IMR-90 (cell line): ENCODE measurements at regions not wholly inside any gene's neighbourhood (a gene's known extent, or its start where the extent isn't known, plus 50 kb on each side); places are given as distances from the start of the nearest gene placed in this dataset.

Source experiments
- ATAC-seq: fragments of 200-7000 bp; cut with Tn5 transposase; 2 replicates; pipeline ENCODE4 v1.9.1; 2020; ENCODE audit warnings: low read depth, mild to moderate bottlenecking, moderate library complexity
- BruUV-seq: library from RNA; stranded (reverse); fragments of 400-500 nt; replicated peaks from 2 replicates; lab custom pipeline; 2021; lab: Mats Ljungman, UMichigan
- CTCF ChIA-PET: fragments of 300-600 bp; formaldehyde crosslinking; extraction: SDS; loops from one replicate; lab custom pipeline; 2021; ENCODE audit warnings: antibody characterized with exemption; lab: Yijun Ruan, JAX
- POLR2A ChIA-PET: fragments of 300-600 bp; sonication (Branson Sonifier 250); formaldehyde crosslinking; loops from one replicate; lab custom pipeline; 2022; ENCODE audit warnings: antibody characterized with exemption; ENCODE audit not compliant: unreplicated experiment; lab: Charles Lee
- DNase-seq: peaks from one replicate; pipeline ENCODE4 v3.0.0; 2013
- H2AFZ ChIP-seq: replicated peaks from 2 replicates; pipeline ENCODE3; 2013; ENCODE audit warnings: low read length, mild to moderate bottlenecking; ENCODE audit not compliant: poor library complexity
- H2AK5ac ChIP-seq: 2 replicates; pipeline ENCODE4 v1.6.1; 2013; ENCODE audit warnings: low read depth, low read length, inconsistent platforms
- H2AK9ac ChIP-seq: replicated peaks from 2 replicates; pipeline ENCODE3; 2013; ENCODE audit warnings: mild to moderate bottlenecking, low read depth, low read length, moderate library complexity; ENCODE audit not compliant: poor library complexity
- H2BK120ac ChIP-seq: 2 replicates; pipeline ENCODE4 v1.6.1; 2013; ENCODE audit warnings: low read depth, low read length, inconsistent platforms
- H2BK15ac ChIP-seq: 3 replicates; pipeline ENCODE4 v1.6.1; 2013; ENCODE audit warnings: low read depth, low read length, inconsistent platforms
- H2BK20ac ChIP-seq: 2 replicates; pipeline ENCODE4 v1.6.1; 2013; ENCODE audit warnings: low read depth, mild to moderate bottlenecking, inconsistent platforms, low read length, moderate library complexity
- H2BK5ac ChIP-seq: 2 replicates; pipeline ENCODE4 v1.6.1; 2013; ENCODE audit warnings: mild to moderate bottlenecking, low read depth, low read length, inconsistent platforms; ENCODE audit not compliant: poor library complexity, severe bottlenecking
- H3K14ac ChIP-seq: replicated peaks from 2 replicates; pipeline ENCODE4 v1.6.1; 2013; ENCODE audit warnings: low read depth, low read length, inconsistent platforms
- H3K18ac ChIP-seq: 2 replicates; pipeline ENCODE4 v1.6.1; 2013; ENCODE audit warnings: low read depth, low read length, control low read depth
- H3K23ac ChIP-seq: 2 replicates; pipeline ENCODE4 v1.6.1; 2013; ENCODE audit warnings: low read depth, low read length, inconsistent platforms
- H3K27ac ChIP-seq: 2 replicates; pipeline ENCODE4 v1.5.1; 2013; ENCODE audit warnings: mild to moderate bottlenecking, control low read depth, low read length; ENCODE audit not compliant: insufficient read depth
- H3K27me3 ChIP-seq: 2 replicates; pipeline ENCODE4 v1.6.1; 2013; ENCODE audit warnings: low read length; ENCODE audit not compliant: control insufficient read depth, insufficient read depth
- H3K36me3 ChIP-seq: 2 replicates; pipeline ENCODE4 v1.6.1; 2013; ENCODE audit warnings: low read length, mixed read lengths; ENCODE audit not compliant: control insufficient read depth, insufficient read depth
- H3K4ac ChIP-seq: 2 replicates; pipeline ENCODE4 v1.6.1; 2013; ENCODE audit warnings: low read depth, low read length, inconsistent platforms
- H3K4me1 ChIP-seq: 2 replicates; pipeline ENCODE4 v1.6.1; 2013; ENCODE audit warnings: low read length, mixed read lengths; ENCODE audit not compliant: control insufficient read depth, insufficient read depth
- H3K4me2 ChIP-seq: 2 replicates; pipeline ENCODE4 v1.6.1; 2013; ENCODE audit warnings: low read depth, mild to moderate bottlenecking, control low read depth, low read length, moderate library complexity
- H3K4me3 ChIP-seq: 2 replicates; pipeline ENCODE4 v1.5.1; 2013; ENCODE audit warnings: low read depth, mild to moderate bottlenecking, control low read depth, low read length, moderate library complexity; ENCODE audit not compliant: insufficient read depth
- H3K56ac ChIP-seq: 2 replicates; pipeline ENCODE4 v1.6.1; 2013; ENCODE audit warnings: low read length, inconsistent platforms; ENCODE audit not compliant: insufficient read depth; ENCODE audit errors: extremely low read depth
- H3K79me1 ChIP-seq, 2 experiments: 2 replicates each; pipeline ENCODE4 v1.6.1; 2013; ENCODE audit warnings: low read length in 2 of 2, inconsistent platforms in 1 of 2, low read depth in 1 of 2
- H3K9ac ChIP-seq: 2 replicates; pipeline ENCODE4 v1.6.1; 2013; ENCODE audit warnings: low read depth, low read length, control low read depth
- H3K9me1 ChIP-seq: 2 replicates; pipeline ENCODE4 v1.6.1; 2013; ENCODE audit warnings: low read length, inconsistent platforms; ENCODE audit not compliant: insufficient read depth
- H3K9me3 ChIP-seq: 2 replicates; pipeline ENCODE4 v1.6.1; 2013; ENCODE audit warnings: low read length; ENCODE audit not compliant: control insufficient read depth, insufficient read depth
- H4K20me1 ChIP-seq: 2 replicates; pipeline ENCODE4 v1.6.1; 2013; ENCODE audit warnings: low read length, inconsistent platforms; ENCODE audit not compliant: insufficient read depth
- H4K5ac ChIP-seq: 2 replicates; pipeline ENCODE4 v1.6.1; 2013; ENCODE audit warnings: mild to moderate bottlenecking, low read depth, low read length, control low read depth
- H4K8ac ChIP-seq, 2 experiments: 2 replicates each; pipeline ENCODE4 v1.6.1; 2013; ENCODE audit warnings: low read depth in 2 of 2, low read length in 2 of 2, control low read depth in 1 of 2, inconsistent platforms in 1 of 2
- H4K91ac ChIP-seq: 2 replicates; pipeline ENCODE4 v1.6.1; 2013; ENCODE audit warnings: low read depth, low read length, inconsistent platforms; ENCODE audit not compliant: insufficient read depth
- BHLHE40 ChIP-seq: fragments of 150-350 bp; IDR thresholded peaks from 2 replicates; pipeline ENCODE4 v1.6.1; 2016; ENCODE audit warnings: mild to moderate bottlenecking, low read depth, low read length
- CEBPB ChIP-seq: IDR thresholded peaks from 2 replicates; pipeline ENCODE4 v1.6.1; 2012; ENCODE audit warnings: low read depth, low read length, improper control_type of control experiment
- CHD1 ChIP-seq: IDR thresholded peaks from 2 replicates; pipeline ENCODE4 v1.6.1; 2012; ENCODE audit warnings: low read depth, low read length, improper control_type of control experiment
- ELK1 ChIP-seq: fragments of 150-350 bp; IDR thresholded peaks from 2 replicates; pipeline ENCODE4 v1.6.1; 2016; ENCODE audit warnings: low read depth, mild to moderate bottlenecking, low read length, moderate library complexity, borderline replicate concordance
- FOS ChIP-seq: fragments of 150-350 bp; IDR thresholded peaks from 2 replicates; pipeline ENCODE4 v1.6.1; 2016; ENCODE audit warnings: low read depth, low read length
- MAFK ChIP-seq: IDR thresholded peaks from 2 replicates; pipeline ENCODE4 v1.6.1; 2012; ENCODE audit warnings: low read depth, low read length, improper control_type of control experiment
- NFE2L2 ChIP-seq: fragments of 150-350 bp; IDR thresholded peaks from 2 replicates; pipeline ENCODE4 v1.6.1; 2016; ENCODE audit warnings: low read depth, mild to moderate bottlenecking, low read length
- POLR2A ChIP-seq: IDR thresholded peaks from 2 replicates; pipeline ENCODE4 v1.6.1; 2012; ENCODE audit warnings: mild to moderate bottlenecking, low read depth, low read length
- RAD21 ChIP-seq: IDR thresholded peaks from 2 replicates; pipeline ENCODE4 v1.6.1; 2012; ENCODE audit warnings: low read length, improper control_type of control experiment
- RCOR1 ChIP-seq: IDR thresholded peaks from 2 replicates; pipeline ENCODE4 v1.6.1; 2012; ENCODE audit warnings: mild to moderate bottlenecking, low read length, improper control_type of control experiment; ENCODE audit not compliant: insufficient replicate concordance
- SMC3 ChIP-seq: fragments of 150-350 bp; IDR thresholded peaks from 2 replicates; pipeline ENCODE4 v1.6.1; 2016; ENCODE audit warnings: low read depth, mild to moderate bottlenecking, antibody characterized with exemption, low read length, moderate library complexity
- USF2 ChIP-seq: fragments of 150-350 bp; IDR thresholded peaks from 2 replicates; pipeline ENCODE4 v1.6.1; 2017; ENCODE audit warnings: mild to moderate bottlenecking, antibody characterized with exemption, low read length, low read depth
- WGBS, 2 experiments: methylation state at CpG; one replicate each; pipeline versions ENCODE4 v1.1.5 to v1.1.7; 2013; ENCODE audit warnings: missing lambda C conversion rate in 2 of 2; ENCODE audit not compliant: insufficient read length in 1 of 2; ENCODE audit errors: extremely low coverage in 2 of 2; 5-methylcytosine and 5-hydroxymethylcytosine counted together
- dilution Hi-C: fragments of 300-500 bp; cut with HindIII; formaldehyde crosslinking; loops from one replicate; pipeline ENCODE4 v1.14.3; 2018; ENCODE audit warnings: low sequenced_read_pairs; ENCODE audit not compliant: unreplicated experiment
- in situ Hi-C: fragments of 300-500 bp; cut with MboI; formaldehyde crosslinking; loops from 3 replicates; pipeline ENCODE4 v1.14.3; 2019; ENCODE audit warnings: low sequenced_read_pairs, inconsistent platforms, mixed read lengths
- intact Hi-C: fragments of 100-400 bp; cut with micrococcal nuclease; formaldehyde crosslinking; loops from 2 replicates; pipeline ENCODE4 v1.10.0; 2022
- TF ChIP-seq, protein P1 (sequence below): conservative IDR thresholded peaks from 2 replicates; pipeline ENCODE4 v1.5.1; 2012; ENCODE audit warnings: mild to moderate bottlenecking, low read depth, low read length, improper control_type of control experiment

DNA sequence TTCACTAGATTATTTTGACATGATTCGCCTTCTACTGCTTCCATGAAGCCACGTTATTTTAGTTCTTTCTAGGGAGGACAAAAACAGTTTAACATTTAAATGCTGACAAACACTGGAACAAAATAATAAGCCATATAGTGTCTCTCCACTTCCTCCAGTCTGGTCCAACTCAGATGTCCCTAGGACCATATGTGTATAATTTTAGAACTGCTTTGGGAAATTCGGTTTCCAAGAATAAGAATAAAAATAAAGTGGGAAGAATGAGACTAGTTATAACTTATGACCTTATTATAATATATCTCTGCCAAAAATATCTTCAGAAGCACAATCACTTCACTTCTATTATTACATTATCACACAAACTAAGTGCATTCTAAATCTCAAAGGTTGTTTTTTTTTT is 164.4 kb upstream of the POF1B start:
- TF ChIP-seq RCOR1 (no peak), SMC3 (no peak), BHLHE40 (no peak), USF2 (no peak), POLR2A (no peak), CEBPB (no peak), CHD1 (no peak), ELK1 (no peak), NFE2L2 (no peak), MAFK (no peak), RAD21 (no peak), FOS (no peak)
- TF ChIP-seq, protein P1, sequence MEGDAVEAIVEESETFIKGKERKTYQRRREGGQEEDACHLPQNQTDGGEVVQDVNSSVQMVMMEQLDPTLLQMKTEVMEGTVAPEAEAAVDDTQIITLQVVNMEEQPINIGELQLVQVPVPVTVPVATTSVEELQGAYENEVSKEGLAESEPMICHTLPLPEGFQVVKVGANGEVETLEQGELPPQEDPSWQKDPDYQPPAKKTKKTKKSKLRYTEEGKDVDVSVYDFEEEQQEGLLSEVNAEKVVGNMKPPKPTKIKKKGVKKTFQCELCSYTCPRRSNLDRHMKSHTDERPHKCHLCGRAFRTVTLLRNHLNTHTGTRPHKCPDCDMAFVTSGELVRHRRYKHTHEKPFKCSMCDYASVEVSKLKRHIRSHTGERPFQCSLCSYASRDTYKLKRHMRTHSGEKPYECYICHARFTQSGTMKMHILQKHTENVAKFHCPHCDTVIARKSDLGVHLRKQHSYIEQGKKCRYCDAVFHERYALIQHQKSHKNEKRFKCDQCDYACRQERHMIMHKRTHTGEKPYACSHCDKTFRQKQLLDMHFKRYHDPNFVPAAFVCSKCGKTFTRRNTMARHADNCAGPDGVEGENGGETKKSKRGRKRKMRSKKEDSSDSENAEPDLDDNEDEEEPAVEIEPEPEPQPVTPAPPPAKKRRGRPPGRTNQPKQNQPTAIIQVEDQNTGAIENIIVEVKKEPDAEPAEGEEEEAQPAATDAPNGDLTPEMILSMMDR = no peak
- no peak overlapping the region for H3K4me2 ChIP-seq
- intact Hi-C loops = loop anchor here (1.0 kb wide), 1 partner anchor 433 kb away; no protein-coding TSS in a partner anchor
- no peak overlapping the region for H3K18ac ChIP-seq
- ChIA-PET POLR2A (no interaction called here), CTCF (interaction anchor here (0.6 kb wide), 1 partner anchor 47 kb away, joined by 3 read pairs; no protein-coding TSS in a partner anchor)
- H3K4ac ChIP-seq = no peak overlapping the region
- H3K4me1 ChIP-seq = no peaks in the 10 kb centered on the region
- no peak overlapping the region for H3K4me3 ChIP-seq
- no peak overlapping the region for H2BK20ac ChIP-seq
- H3K9me1 ChIP-seq = no peaks in the 10 kb centered on the region
- no peak overlapping the region for H4K8ac ChIP-seq
- BruUV-seq = no TSS peak
- no peak overlapping the region for H4K91ac ChIP-seq
- ATAC-seq (no peak), DNase-seq (no peak)
- no peak overlapping the region for H3K14ac ChIP-seq
- no peaks in the 10 kb centered on the region for H3K9me3 ChIP-seq
- H2BK15ac ChIP-seq = no peak overlapping the region
- H3K79me1 ChIP-seq = no peaks in the 10 kb centered on the region
- H3K27ac ChIP-seq = no peak overlapping the region
- in situ Hi-C loops = loop anchor here (10.0 kb wide), 1 partner anchor 429 kb away; no protein-coding TSS in a partner anchor
- H4K5ac ChIP-seq = no peak overlapping the region
- no peak overlapping the region for H2BK5ac ChIP-seq
- no peak overlapping the region for H2AK5ac ChIP-seq
- no peak overlapping the region for H2AFZ ChIP-seq
- H4K20me1 ChIP-seq = no peaks in the 10 kb centered on the region
- no peaks in the 10 kb centered on the region for H3K36me3 ChIP-seq
- dilution Hi-C loops = loop anchor here (25.0 kb wide), 1 partner anchor 432 kb away; no protein-coding TSS in a partner anchor
- H2AK9ac ChIP-seq = no peak overlapping the region
- no peaks in the 10 kb centered on the region for H3K27me3 ChIP-seq
- no CpG with 5 or more reads among the region's 3 CpGs for WGBS, 2 experiments
- no peak overlapping the region for H2BK120ac ChIP-seq
- H3K23ac ChIP-seq = no peak overlapping the region
- H3K9ac ChIP-seq = no peak overlapping the region
- H3K56ac ChIP-seq = no peak overlapping the region
